Muscle of back (tissue), 3 donors: ENCODE measurements at regions not wholly inside any gene's neighbourhood (a gene's known extent, or its start where the extent isn't known, plus 50 kb on each side); places are given as distances from the start of the nearest gene placed in this dataset.

Experiments used
- DNase-seq, 3 donors: peaks; one replicate each; pipeline versions ENCODE4 v3.0.0 to v3.0.0-alpha.2; 2013

GRCh38 chr1:170460001-170460400 lies 72.0 kb upstream of the GORAB start:
- DNase-seq: peak in 2 of 3 donors; percentile 18 to 75

DNA sequence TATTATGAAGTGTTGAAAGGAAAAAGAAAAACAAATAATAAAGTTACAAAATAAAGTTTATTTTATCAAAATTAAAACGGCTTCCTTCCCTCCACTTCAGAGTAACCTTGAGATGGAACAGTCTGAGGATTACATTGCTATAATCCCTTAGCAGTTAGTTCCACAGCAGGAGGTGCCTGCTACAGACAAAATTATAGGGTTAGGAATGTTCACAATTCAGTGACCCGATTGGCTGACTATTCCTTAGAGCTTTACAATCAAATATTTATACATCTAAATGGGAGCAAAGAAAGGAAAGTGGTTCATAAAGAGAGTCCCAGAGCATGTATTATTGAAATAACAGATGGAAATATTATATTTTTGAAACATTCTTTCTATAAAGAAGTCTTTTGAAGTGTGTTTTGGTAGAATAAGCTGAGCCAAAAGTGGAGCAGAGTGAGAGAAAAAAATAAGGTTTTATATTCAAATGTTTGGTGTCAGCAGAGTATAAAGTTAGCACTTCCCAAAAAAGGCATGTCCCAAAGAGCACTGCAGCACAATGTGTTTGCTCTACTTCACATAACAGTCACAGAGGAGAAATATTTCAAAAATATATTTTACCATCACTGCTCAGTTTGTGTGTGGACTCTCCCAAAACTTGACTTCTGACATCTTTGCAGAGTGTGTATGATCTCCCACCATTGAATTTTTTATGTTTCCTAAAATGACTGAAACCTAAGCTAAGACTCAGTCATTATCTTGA lies 71.4 kb upstream of the GORAB start:
- peak; percentile 42 to 87 (median 67) for DNase-seq

GRCh38 chr1:170461291-170461747 lies 70.6 kb upstream of the GORAB start:
- peak in 2 of 3 donors; percentile 52 to 70 for DNase-seq

DNA sequence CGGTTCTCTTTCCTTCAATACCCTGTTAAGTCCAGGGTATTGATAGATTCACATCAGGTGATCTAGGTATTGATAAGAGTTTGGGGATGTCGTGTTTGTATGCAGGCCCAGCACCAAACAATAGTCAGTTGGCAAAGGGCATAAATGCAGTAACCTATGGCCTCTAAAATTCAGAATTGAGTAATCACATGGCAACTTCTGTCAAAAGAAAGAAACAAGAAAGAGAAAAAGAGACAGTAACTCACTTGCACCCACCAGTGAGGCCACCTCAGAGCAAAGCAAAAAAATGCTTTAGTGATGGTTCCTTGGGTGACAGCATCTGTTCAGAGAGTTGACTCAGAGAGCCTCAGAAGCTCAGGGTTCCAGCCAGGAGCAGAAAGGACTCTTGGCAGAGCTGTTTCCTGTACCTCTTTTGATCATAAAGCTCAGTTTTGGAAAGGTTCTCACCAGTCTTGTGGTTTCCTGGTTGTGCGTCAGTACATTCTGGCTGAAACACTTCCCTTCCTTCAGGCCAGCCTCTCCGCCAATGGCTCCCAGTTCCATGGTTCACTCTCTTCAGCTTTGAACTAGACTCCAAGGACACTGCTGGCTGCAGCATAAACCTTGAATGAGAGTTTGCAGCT lies 70.1 kb upstream of the GORAB start:
- peak; percentile 80 to 91 (median 84) for DNase-seq

- no peak for DNase-seq
Observed at GRCh38 chr1:170470121-170470520, 61.8 kb upstream of the GORAB start.

DNA sequence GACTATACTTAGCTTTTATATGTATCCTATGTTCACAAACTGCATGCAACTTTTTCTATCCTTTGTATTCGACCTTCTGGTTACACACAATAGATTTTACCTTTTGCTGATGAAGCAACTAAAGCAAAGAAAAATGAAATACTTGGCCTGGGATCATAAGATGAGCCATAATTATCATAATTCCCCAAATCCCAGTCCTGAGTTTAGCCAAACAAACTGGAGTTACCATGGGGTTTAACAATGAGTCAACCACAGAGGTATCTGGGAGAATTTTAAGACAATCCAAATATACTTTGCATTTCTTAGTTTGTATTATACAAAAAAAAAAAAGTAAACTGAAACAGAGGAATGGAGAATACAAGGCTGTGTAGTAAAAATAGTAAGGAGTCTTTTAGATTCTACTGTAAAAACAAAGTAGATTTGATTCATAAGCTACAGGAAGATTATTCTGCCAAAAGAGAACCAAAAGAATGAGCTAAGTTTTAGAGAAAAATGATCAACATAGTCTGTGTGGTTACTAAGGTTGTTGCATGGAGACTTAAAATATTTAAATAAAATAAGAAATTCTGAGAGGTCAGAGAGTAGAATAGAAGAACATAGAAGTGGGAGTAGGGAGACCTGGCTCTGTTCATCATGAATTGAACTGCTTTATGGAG lies 60.4 kb upstream of the GORAB start:
- peak; percentile 50 to 73 (median 62) for DNase-seq

- DNase-seq: no peak
Observed at GRCh38 chr1:170481000-170481399, 51.0 kb upstream of the GORAB start.
